Parathyroid adenoma (tissue), 2 donors: ENCODE measurements at regions not wholly inside any gene's neighbourhood (a gene's known extent, or its start where the extent isn't known, plus 50 kb on each side); places are given as distances from the start of the nearest gene placed in this dataset.

Source experiments
- H2AFZ ChIP-seq: fragments of 300-600 bp; sonication (generic); one replicate; pipeline ENCODE4 v1.7.0; 2017; ENCODE audit warnings: antibody characterized with exemption, mild to moderate bottlenecking
- H3K27ac ChIP-seq: fragments of 300-600 bp; sonication (generic); one replicate; pipeline ENCODE4 v1.7.0; 2017
- H3K27me3 ChIP-seq: fragments of 300-600 bp; sonication (generic); one replicate; pipeline ENCODE4 v1.7.0; 2017; ENCODE audit warnings: low read length; ENCODE audit not compliant: control insufficient read depth, insufficient read depth
- H3K36me3 ChIP-seq: fragments of 300-600 bp; sonication (generic); one replicate; pipeline ENCODE4 v1.7.0; 2017; ENCODE audit warnings: low read length; ENCODE audit not compliant: control insufficient read depth, insufficient read depth
- H3K4me1 ChIP-seq: fragments of 300-600 bp; sonication (generic); one replicate; pipeline ENCODE4 v1.7.0; 2017; ENCODE audit warnings: control low read depth
- H3K4me2 ChIP-seq: fragments of 300-600 bp; sonication (generic); one replicate; pipeline ENCODE4 v1.7.0; 2017; ENCODE audit warnings: low read length
- H3K4me3 ChIP-seq: fragments of 300-600 bp; sonication (generic); one replicate; pipeline ENCODE4 v1.7.0; 2017; ENCODE audit warnings: low read depth, low read length
- H3K79me2 ChIP-seq: fragments of 300-600 bp; sonication (generic); one replicate; pipeline ENCODE4 v1.7.0; 2017; ENCODE audit warnings: control low read depth
- H3K9ac ChIP-seq: fragments of 300-600 bp; sonication (generic); one replicate; pipeline ENCODE4 v1.7.0; 2017; ENCODE audit warnings: mild to moderate bottlenecking
- H3K9me3 ChIP-seq: fragments of 300-600 bp; sonication (generic); one replicate; pipeline ENCODE4 v1.7.0; 2017; ENCODE audit warnings: low read length; ENCODE audit not compliant: control insufficient read depth
- TF ChIP-seq, protein P1 (sequence below): fragments of 300-600 bp; sonication (generic); IDR thresholded peaks from one replicate; pipeline ENCODE4 v1.7.0; 2017; ENCODE audit warnings: antibody characterized with exemption, mild to moderate bottlenecking
- donor health status: primary hyperparathyroidism.

DNA sequence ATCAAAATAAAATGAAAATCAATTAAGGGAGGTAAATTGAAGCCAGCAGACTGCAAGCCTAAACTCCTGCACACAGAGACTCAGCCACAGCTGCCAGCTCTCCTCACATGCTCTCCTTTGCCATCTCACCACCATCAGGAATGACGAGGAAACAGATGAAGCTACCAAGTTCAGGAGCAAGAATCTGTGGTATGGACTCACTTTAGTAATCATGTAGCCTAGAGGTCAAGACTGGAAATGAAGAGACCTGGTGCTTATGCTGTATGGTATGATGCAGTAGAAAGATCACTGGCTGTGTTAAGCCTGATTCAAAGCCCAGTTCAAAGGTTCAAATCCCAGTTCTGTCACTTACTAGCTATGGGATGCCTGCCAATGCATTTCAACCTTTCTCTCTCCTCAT lies 78.9 kb upstream of the CAMK1G start:
- H3K27me3 ChIP-seq, result no peaks in the 10 kb centered on the region
- H2AFZ ChIP-seq, result no peak overlapping the region
- H3K9me3 ChIP-seq, result no peaks in the 10 kb centered on the region
- H3K36me3 ChIP-seq, result no peaks in the 10 kb centered on the region
- H3K79me2 ChIP-seq, result no peaks in the 10 kb centered on the region
- no peaks in the 10 kb centered on the region for H3K4me1 ChIP-seq
- no peak overlapping the region for H3K27ac ChIP-seq
- H3K4me3 ChIP-seq, result no peak overlapping the region
- TF ChIP-seq, protein P1, sequence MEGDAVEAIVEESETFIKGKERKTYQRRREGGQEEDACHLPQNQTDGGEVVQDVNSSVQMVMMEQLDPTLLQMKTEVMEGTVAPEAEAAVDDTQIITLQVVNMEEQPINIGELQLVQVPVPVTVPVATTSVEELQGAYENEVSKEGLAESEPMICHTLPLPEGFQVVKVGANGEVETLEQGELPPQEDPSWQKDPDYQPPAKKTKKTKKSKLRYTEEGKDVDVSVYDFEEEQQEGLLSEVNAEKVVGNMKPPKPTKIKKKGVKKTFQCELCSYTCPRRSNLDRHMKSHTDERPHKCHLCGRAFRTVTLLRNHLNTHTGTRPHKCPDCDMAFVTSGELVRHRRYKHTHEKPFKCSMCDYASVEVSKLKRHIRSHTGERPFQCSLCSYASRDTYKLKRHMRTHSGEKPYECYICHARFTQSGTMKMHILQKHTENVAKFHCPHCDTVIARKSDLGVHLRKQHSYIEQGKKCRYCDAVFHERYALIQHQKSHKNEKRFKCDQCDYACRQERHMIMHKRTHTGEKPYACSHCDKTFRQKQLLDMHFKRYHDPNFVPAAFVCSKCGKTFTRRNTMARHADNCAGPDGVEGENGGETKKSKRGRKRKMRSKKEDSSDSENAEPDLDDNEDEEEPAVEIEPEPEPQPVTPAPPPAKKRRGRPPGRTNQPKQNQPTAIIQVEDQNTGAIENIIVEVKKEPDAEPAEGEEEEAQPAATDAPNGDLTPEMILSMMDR, result no peak
- no peak overlapping the region for H3K4me2 ChIP-seq
- H3K9ac ChIP-seq, result no peak overlapping the region

GRCh38 chr1:209505044-209505443 lies 78.5 kb upstream of the CAMK1G start:
- Histone ChIP-seq H3K27ac (no peak overlapping the region), H3K4me2 (no peak overlapping the region), H3K79me2 (no peaks in the 10 kb centered on the region), H3K4me1 (no peaks in the 10 kb centered on the region), H3K9me3 (no peaks in the 10 kb centered on the region), H3K9ac (no peak overlapping the region), H3K36me3 (no peaks in the 10 kb centered on the region), H3K4me3 (no peak overlapping the region), H3K27me3 (no peaks in the 10 kb centered on the region), H2AFZ (no peak overlapping the region)
- TF ChIP-seq, protein P1, result no peak

GRCh38 chr1:209506101-209506500 lies 77.4 kb upstream of the CAMK1G start:
- Histone ChIP-seq H3K4me3 (no peak overlapping the region), H3K27me3 (no peaks in the 10 kb centered on the region), H3K36me3 (no peaks in the 10 kb centered on the region), H3K9me3 (no peaks in the 10 kb centered on the region), H2AFZ (no peak overlapping the region), H3K4me2 (no peak overlapping the region), H3K27ac (no peak overlapping the region), H3K79me2 (no peaks in the 10 kb centered on the region), H3K9ac (no peak overlapping the region), H3K4me1 (no peaks in the 10 kb centered on the region)
- TF ChIP-seq, protein P1, result no peak

DNA sequence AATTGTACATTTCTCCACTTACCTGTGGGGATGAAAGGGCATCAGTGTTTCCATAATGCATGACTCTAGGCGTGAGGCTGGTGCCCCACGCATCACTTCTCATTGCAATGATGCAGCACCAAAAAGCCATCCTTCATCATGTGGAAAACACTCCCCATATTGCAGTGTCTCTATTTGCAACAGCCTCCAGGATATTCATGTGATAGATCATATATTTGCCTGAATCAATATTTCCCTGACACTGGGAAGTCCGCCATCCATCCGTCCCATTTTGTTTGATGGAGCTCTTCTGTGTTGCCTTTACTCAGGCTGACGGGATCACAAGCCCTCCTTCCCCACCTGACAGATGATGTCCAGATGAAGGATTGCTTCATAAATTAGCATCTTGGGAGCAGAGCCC lies 74.5 kb upstream of the CAMK1G start:
- Histone ChIP-seq H3K9ac (no peak overlapping the region), H3K36me3 (no peaks in the 10 kb centered on the region), H3K27ac (no peak overlapping the region), H3K4me1 (no peaks in the 10 kb centered on the region), H3K4me2 (no peak overlapping the region), H3K9me3 (no peaks in the 10 kb centered on the region), H3K27me3 (no peaks in the 10 kb centered on the region), H3K79me2 (no peaks in the 10 kb centered on the region), H2AFZ (no peak overlapping the region), H3K4me3 (no peak overlapping the region)
- TF ChIP-seq, protein P1, result no peak

GRCh38 chr1:209510063-209510462 lies 73.5 kb upstream of the CAMK1G start:
- Histone ChIP-seq H3K9ac (no peak overlapping the region), H3K79me2 (no peaks in the 10 kb centered on the region), H3K36me3 (no peaks in the 10 kb centered on the region), H3K27ac (no peak overlapping the region), H2AFZ (no peak overlapping the region), H3K4me2 (no peak overlapping the region), H3K4me3 (no peak overlapping the region), H3K27me3 (no peaks in the 10 kb centered on the region), H3K4me1 (no peaks in the 10 kb centered on the region), H3K9me3 (no peaks in the 10 kb centered on the region)
- TF ChIP-seq, protein P1, result no peak
